BE2C (cell line): ENCODE measurements at regions not wholly inside any gene's neighbourhood (a gene's known extent, or its start where the extent isn't known, plus 50 kb on each side); places are given as distances from the start of the nearest gene placed in this dataset.

Source experiments
- DNase-seq: peaks from one replicate; pipeline ENCODE4 v3.0.0-alpha.2; 2020
- H3K27me3 ChIP-seq: fragments of 250-450 bp; sonication (Bioruptor Pico); 2 replicates; pipeline ENCODE4 v1.5.1; 2020; ENCODE audit warnings: mild to moderate bottlenecking
- H3K36me3 ChIP-seq: fragments of 250-450 bp; sonication (Bioruptor Pico); 2 replicates; pipeline ENCODE4 v1.5.1; 2020; ENCODE audit warnings: mild to moderate bottlenecking
- H3K4me1 ChIP-seq: fragments of 250-450 bp; sonication (Bioruptor Pico); 2 replicates; pipeline ENCODE4 v1.5.1; 2020
- H3K4me3 ChIP-seq: 2 replicates; pipeline ENCODE4 v1.5.1; 2011; ENCODE audit warnings: low read depth, low read length
- H3K9me3 ChIP-seq: fragments of 250-450 bp; sonication (Bioruptor Pico); 2 replicates; pipeline ENCODE4 v1.5.1; 2020
- CTCF ChIP-seq: IDR thresholded peaks from 2 replicates; pipeline ENCODE4 v1.5.1; 2012; ENCODE audit warnings: mild to moderate bottlenecking, low read depth, low read length

- Histone ChIP-seq H3K9me3 (no peaks in the 10 kb centered on the region), H3K36me3 (no peaks in the 10 kb centered on the region), H3K27me3 (no peaks in the 10 kb centered on the region), H3K4me3 (no peak overlapping the region), H3K4me1 (no peaks in the 10 kb centered on the region)
- no peak for TF ChIP-seq CTCF
- DNase-seq = no peak
Measured at GRCh38 chr6:11427091-11427722, 110.3 kb upstream of the TMEM170B start.

GRCh38 chr6:11426571-11426970 lies 111.0 kb upstream of the TMEM170B start:
- DNase-seq = no peak
- H3K27me3 ChIP-seq = no peaks in the 10 kb centered on the region
- no peaks in the 10 kb centered on the region for H3K9me3 ChIP-seq
- no peak overlapping the region for H3K4me3 ChIP-seq
- no peaks in the 10 kb centered on the region for H3K36me3 ChIP-seq
- H3K4me1 ChIP-seq = no peaks in the 10 kb centered on the region
- TF ChIP-seq CTCF = no peak

GRCh38 chr6:11425876-11426275 lies 111.7 kb upstream of the TMEM170B start:
- Histone ChIP-seq H3K36me3 (no peaks in the 10 kb centered on the region), H3K27me3 (no peaks in the 10 kb centered on the region), H3K4me3 (no peak overlapping the region), H3K4me1 (no peaks in the 10 kb centered on the region), H3K9me3 (no peaks in the 10 kb centered on the region)
- no peak for TF ChIP-seq CTCF
- no peak for DNase-seq

GRCh38 chr6:11425431-11425871 lies 112.1 kb upstream of the TMEM170B start:
- TF ChIP-seq CTCF = no peak
- DNase-seq = no peak
- Histone ChIP-seq H3K27me3 (no peaks in the 10 kb centered on the region), H3K9me3 (no peaks in the 10 kb centered on the region), H3K36me3 (no peaks in the 10 kb centered on the region), H3K4me1 (no peaks in the 10 kb centered on the region), H3K4me3 (no peak overlapping the region)

GRCh38 chr6:11424395-11425034 lies 113.0 kb upstream of the TMEM170B start:
- no peaks in the 10 kb centered on the region for H3K9me3 ChIP-seq
- no peak for TF ChIP-seq CTCF
- no peak overlapping the region for H3K4me3 ChIP-seq
- no peak for DNase-seq
- H3K4me1 ChIP-seq = no peaks in the 10 kb centered on the region
- H3K36me3 ChIP-seq = no peaks in the 10 kb centered on the region
- H3K27me3 ChIP-seq = no peaks in the 10 kb centered on the region

- H3K9me3 ChIP-seq = no peaks in the 10 kb centered on the region
- no peaks in the 10 kb centered on the region for H3K4me1 ChIP-seq
- H3K36me3 ChIP-seq = no peaks in the 10 kb centered on the region
- no peak overlapping the region for H3K4me3 ChIP-seq
- no peak for DNase-seq
- H3K27me3 ChIP-seq = no peaks in the 10 kb centered on the region
- TF ChIP-seq CTCF = no peak
Measured at GRCh38 chr6:11423667-11424066, 113.9 kb upstream of the TMEM170B start.
